Common myeloid progenitor, CD34-positive (primary cell): ENCODE measurements at regions not wholly inside any gene's neighbourhood (a gene's known extent, or its start where the extent isn't known, plus 50 kb on each side); places are given as distances from the start of the nearest gene placed in this dataset.

Experiments
- CTCF ChIA-PET: fragments of 350-600 bp; sonication (Branson Sonifier 250); formaldehyde crosslinking; loops from one replicate; lab custom pipeline; 2021; ENCODE audit warnings: antibody characterized with exemption; lab: Charles Lee
- POLR2A ChIA-PET: fragments of 350-600 bp; sonication (Branson Sonifier 250); formaldehyde crosslinking; loops from one replicate; lab custom pipeline; 2021; ENCODE audit warnings: antibody characterized with exemption; lab: Charles Lee
- DNase-seq, 3 donors: peaks; one replicate each; pipeline versions ENCODE4 v3.0.0 to v3.0.0-alpha.2; 2013
- H3K27ac ChIP-seq, 2 experiments: 1 replicate in 1 of 2; 2 replicates in 1 of 2; pipeline ENCODE4 v1.7.0; 2013; ENCODE audit warnings: inconsistent platforms in 2 of 2, low read length in 2 of 2, mild to moderate bottlenecking in 2 of 2, low read depth in 1 of 2, moderate library complexity in 1 of 2; ENCODE audit not compliant: severe bottlenecking in 2 of 2, insufficient read depth in 1 of 2, poor library complexity in 1 of 2
- H3K27me3 ChIP-seq, 5 experiments: replicated peaks in 2 of 5; 1 replicate in 3 of 5; 2 replicates in 2 of 5; pipeline versions ENCODE4 v1.6.1 to v1.7.0; 2013; ENCODE audit warnings: low read length in 4 of 5, mild to moderate bottlenecking in 2 of 5, moderate library complexity in 2 of 5, inconsistent platforms in 1 of 5; ENCODE audit not compliant: insufficient read depth in 5 of 5, control insufficient read depth in 4 of 5
- H3K36me3 ChIP-seq, 4 experiments: 1 replicate in 2 of 4; 2 replicates in 2 of 4; pipeline versions ENCODE4 v1.6.1 to v1.7.0; 2013; ENCODE audit warnings: low read length in 3 of 4, control low read depth in 1 of 4, mild to moderate bottlenecking in 1 of 4; ENCODE audit not compliant: control insufficient read depth in 4 of 4, insufficient read depth in 4 of 4
- H3K4me1 ChIP-seq, 4 experiments: 1 replicate in 3 of 4; 2 replicates in 1 of 4; pipeline versions ENCODE4 v1.6.1 to v1.7.1; 2013; ENCODE audit warnings: low read length in 3 of 4, mild to moderate bottlenecking in 3 of 4, control low read depth in 1 of 4, inconsistent platforms in 1 of 4, moderate library complexity in 1 of 4; ENCODE audit not compliant: control insufficient read depth in 4 of 4, insufficient read depth in 4 of 4; ENCODE audit errors: control extremely low read depth in 1 of 4
- H3K4me3 ChIP-seq, 7 experiments: 1 replicate in 4 of 7; 2 replicates in 3 of 7; pipeline versions ENCODE4 v1.5.1 to v1.7.0; 2013; ENCODE audit warnings: mild to moderate bottlenecking in 7 of 7, low read length in 6 of 7, moderate library complexity in 6 of 7, inconsistent platforms in 2 of 7, low read depth in 2 of 7, control low read depth in 1 of 7; ENCODE audit not compliant: insufficient read depth in 4 of 7, control insufficient read depth in 1 of 7; ENCODE audit errors: extremely low read depth in 1 of 7
- H3K9me3 ChIP-seq, 5 experiments: 1 replicate in 4 of 5; 2 replicates in 1 of 5; pipeline versions ENCODE4 v1.6.1 to v1.7.1; 2013; ENCODE audit warnings: low read length in 4 of 5, mild to moderate bottlenecking in 2 of 5, inconsistent platforms in 1 of 5, low read depth in 1 of 5, moderate library complexity in 1 of 5; ENCODE audit not compliant: control insufficient read depth in 4 of 5, insufficient read depth in 2 of 5; ENCODE audit errors: control extremely low read depth in 1 of 5
- WGBS: methylation state at CpG from one replicate; pipeline ENCODE4 v1.1.5; 2013; ENCODE audit not compliant: insufficient coverage; 5-methylcytosine and 5-hydroxymethylcytosine counted together

DNA sequence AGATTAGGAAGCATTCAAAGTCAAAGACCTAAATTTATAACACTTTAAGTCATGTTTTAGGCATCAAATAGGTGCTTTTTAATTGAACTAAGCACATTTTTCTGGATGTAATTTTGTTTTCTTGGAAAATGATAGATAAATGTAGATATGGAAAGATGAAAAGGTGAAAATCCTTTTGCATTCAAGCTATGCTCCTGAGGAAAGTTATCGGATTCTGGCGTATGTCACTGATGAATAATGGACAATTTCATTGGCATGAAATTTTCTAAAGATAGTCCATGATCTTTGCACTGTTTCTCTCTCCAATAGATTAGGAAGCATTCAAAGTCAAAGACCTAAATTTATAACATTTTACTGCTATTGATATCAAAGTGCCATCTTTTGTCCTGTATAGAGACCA is 444.2 kb upstream of the PABPC4L start:
- POLR2A ChIA-PET: no interaction called here
- Histone ChIP-seq H3K27ac (no peak overlapping the region), H3K4me3 (no peak overlapping the region), H3K4me1 (no peaks in the 10 kb centered on the region), H3K36me3 (no peaks in the 10 kb centered on the region), H3K9me3 (no peaks in the 10 kb centered on the region), H3K27me3 (no peaks in the 10 kb centered on the region)
- no peak for DNase-seq
- 100% methylated on average over 2 of the region's 2 CpGs for WGBS
- CTCF ChIA-PET: no interaction called here

DNA sequence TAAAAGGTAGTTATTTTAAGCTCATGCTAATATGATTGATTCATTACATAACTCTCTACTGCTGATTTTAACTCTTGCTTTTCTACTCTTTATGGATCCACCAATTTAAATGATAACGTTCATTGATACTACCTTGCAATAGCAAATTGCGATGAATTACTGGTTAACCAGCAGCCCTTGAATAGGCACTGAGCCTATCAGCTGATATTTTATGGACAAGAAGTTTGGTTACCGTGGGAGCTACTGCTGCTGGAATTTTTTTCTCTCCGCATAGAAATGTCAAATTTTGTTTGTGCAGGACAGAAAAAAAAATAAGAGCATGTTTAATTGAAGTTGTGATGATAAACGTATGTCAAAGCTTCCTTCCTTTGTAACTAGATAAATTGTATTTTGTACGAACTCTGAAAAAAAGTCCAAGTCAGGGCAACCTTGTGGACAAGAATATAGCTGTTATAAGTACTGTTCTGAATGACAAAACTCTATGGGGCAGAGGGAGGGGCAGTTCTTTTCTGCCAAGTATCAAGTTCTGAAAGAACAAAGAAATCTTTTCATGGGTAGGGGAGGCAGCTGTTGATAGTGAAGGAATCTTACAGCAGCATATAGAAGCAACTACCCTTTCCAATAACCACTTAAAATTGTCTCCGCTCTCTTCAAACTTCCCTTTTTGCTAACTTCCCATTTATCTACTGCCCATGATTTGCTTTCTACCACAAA is 434.9 kb upstream of the PABPC4L start:
- ChIA-PET POLR2A (no interaction called here), CTCF (no interaction called here)
- no peaks in the 10 kb centered on the region for H3K9me3 ChIP-seq
- H3K27me3 ChIP-seq: no peaks in the 10 kb centered on the region
- peaks cover 0 to 5% (median 1%) of the 10 kb centered on the region in 4 experiments for H3K4me1 ChIP-seq
- no peak overlapping the region for H3K27ac ChIP-seq
- peak in 2 of 3 donors; percentile 38 to 46 for DNase-seq
- WGBS: 43% methylated on average over 6 of the region's 7 CpGs
- peak overlapping the region in 1 of 7 experiments; percentile 25 for H3K4me3 ChIP-seq
- H3K36me3 ChIP-seq: no peaks in the 10 kb centered on the region

- no peaks in the 10 kb centered on the region for H3K36me3 ChIP-seq
- no peak overlapping the region for H3K27ac ChIP-seq
- ChIA-PET POLR2A (no interaction called here), CTCF (no interaction called here)
- H3K4me1 ChIP-seq: peaks cover 0 to 5% (median 1%) of the 10 kb centered on the region in 4 experiments
- no peaks in the 10 kb centered on the region for H3K9me3 ChIP-seq
- DNase-seq: no peak
- no peaks in the 10 kb centered on the region for H3K27me3 ChIP-seq
- no peak overlapping the region for H3K4me3 ChIP-seq
- 94% methylated on average over 6 of the region's 7 CpGs for WGBS
Observed at GRCh38 chr4:134634301-134634700, 432.7 kb upstream of the PABPC4L start.

- H3K36me3 ChIP-seq: no peaks in the 10 kb centered on the region
- POLR2A ChIA-PET: no interaction called here
- no peaks in the 10 kb centered on the region for H3K27me3 ChIP-seq
- no peak overlapping the region for H3K4me3 ChIP-seq
- H3K4me1 ChIP-seq: peaks cover 0 to 5% (median 1%) of the 10 kb centered on the region in 4 experiments
- no peak for DNase-seq
- H3K27ac ChIP-seq: no peak overlapping the region
- no peaks in the 10 kb centered on the region for H3K9me3 ChIP-seq
- WGBS: 100% methylated on average over 1 of the region's 1 CpG
- CTCF ChIA-PET: no interaction called here
Observed at GRCh38 chr4:134632056-134632455, 430.5 kb upstream of the PABPC4L start.

DNA sequence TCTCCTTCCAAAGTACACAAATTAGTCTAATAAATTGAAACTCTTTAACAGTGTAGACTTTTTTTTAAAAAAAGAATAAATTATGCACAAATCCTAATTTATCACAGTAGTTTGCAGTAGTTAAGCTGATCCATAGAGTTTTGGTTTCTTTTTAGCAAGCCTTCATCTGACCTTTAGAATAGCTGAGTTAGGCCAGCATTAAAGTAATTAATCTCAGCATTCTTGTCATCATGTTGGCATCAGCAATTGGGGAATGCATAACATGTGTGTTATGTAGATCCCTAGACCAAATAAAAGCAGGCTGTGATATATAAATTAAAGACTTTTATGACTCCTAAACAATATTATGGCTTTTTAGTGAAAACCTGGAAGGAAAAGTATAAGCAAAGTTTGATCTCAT is 426.5 kb upstream of the PABPC4L start:
- no peak overlapping the region for H3K4me3 ChIP-seq
- no peak overlapping the region for H3K27ac ChIP-seq
- DNase-seq: no peak
- H3K36me3 ChIP-seq: no peaks in the 10 kb centered on the region
- no peaks in the 10 kb centered on the region for H3K27me3 ChIP-seq
- no peaks in the 10 kb centered on the region for H3K9me3 ChIP-seq
- ChIA-PET CTCF (no interaction called here), POLR2A (no interaction called here)
- no peaks in the 10 kb centered on the region for H3K4me1 ChIP-seq

GRCh38 chr4:134627366-134627765 is 425.8 kb upstream of the PABPC4L start:
- no peaks in the 10 kb centered on the region for H3K27me3 ChIP-seq
- H3K27ac ChIP-seq: no peak overlapping the region
- no peaks in the 10 kb centered on the region for H3K4me1 ChIP-seq
- H3K4me3 ChIP-seq: no peak overlapping the region
- WGBS: 100% methylated on average over 3 of the region's 3 CpGs
- POLR2A ChIA-PET: no interaction called here
- no peaks in the 10 kb centered on the region for H3K36me3 ChIP-seq
- DNase-seq: no peak
- H3K9me3 ChIP-seq: no peaks in the 10 kb centered on the region
- CTCF ChIA-PET: no interaction called here

DNA sequence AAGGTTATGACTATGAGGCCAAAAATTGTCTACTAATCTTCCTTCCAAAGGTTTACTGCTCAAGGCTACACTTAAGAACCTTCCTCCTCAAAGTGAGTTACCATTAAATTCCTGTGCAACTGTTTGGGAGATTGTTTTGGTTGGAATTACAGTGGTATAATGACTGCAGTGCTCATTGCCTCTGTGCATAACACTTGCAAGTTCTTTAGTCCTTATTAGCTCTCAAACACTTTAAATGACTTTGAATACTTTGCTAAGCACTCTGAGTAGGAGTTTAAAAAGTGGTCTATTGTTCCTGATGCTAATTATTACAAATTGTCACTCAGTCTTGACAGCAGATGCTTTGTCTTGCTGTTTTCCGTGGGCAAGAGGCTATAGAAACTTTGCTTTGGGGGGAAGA is 422.8 kb upstream of the PABPC4L start:
- Histone ChIP-seq H3K36me3 (no peaks in the 10 kb centered on the region), H3K27ac (no peak overlapping the region), H3K27me3 (no peaks in the 10 kb centered on the region), H3K4me3 (no peak overlapping the region), H3K4me1 (no peaks in the 10 kb centered on the region), H3K9me3 (no peaks in the 10 kb centered on the region)
- ChIA-PET CTCF (no interaction called here), POLR2A (no interaction called here)
- no peak for DNase-seq
- WGBS: no CpG with 5 or more reads among the region's 1 CpG
